GM13977 (cell line): ENCODE measurements at regions not wholly inside any gene's neighbourhood (a gene's known extent, or its start where the extent isn't known, plus 50 kb on each side); places are given as distances from the start of the nearest gene placed in this dataset.
"Not testable (repeated sequence)": the region's sequence is repeated elsewhere in the genome, so short reads cannot be mapped to it uniquely, and the experiment has no call there.

Source experiments
- DNase-seq: peaks from one replicate; pipeline ENCODE4 v3.0.0; 2012; ENCODE audit warnings: low spot score
- CTCF ChIP-seq: IDR thresholded peaks from 2 replicates; pipeline ENCODE4 v1.5.1; 2012; ENCODE audit warnings: mild to moderate bottlenecking, control low read depth; ENCODE audit not compliant: insufficient read depth; ENCODE audit errors: extremely low read depth, missing control alignments
- in situ Hi-C: fragments of 300-500 bp; cut with MboI; formaldehyde crosslinking; loops from one replicate; pipeline ENCODE4 v1.12.0; 2022; ENCODE audit warnings: low sequenced_read_pairs, low pct_unique_long_range_greater_than_20kb, mixed read lengths, inconsistent platforms; ENCODE audit not compliant: unreplicated experiment

- TF ChIP-seq CTCF = no peak
- DNase-seq = no peak
- in situ Hi-C loops = no loop called here
Measured at GRCh38 chr11:104782377-104782754, 115.9 kb downstream of the CASP12 start.

- no peak for DNase-seq
- no peak for TF ChIP-seq CTCF
- in situ Hi-C loops = no loop called here
Measured at GRCh38 chr11:104781719-104782376, 116.4 kb downstream of the CASP12 start.

GRCh38 chr11:104781037-104781436 lies 117.2 kb downstream of the CASP12 start:
- in situ Hi-C loops = no loop called here
- no peak for TF ChIP-seq CTCF
- DNase-seq = no peak

GRCh38 chr11:104776501-104777170 lies 121.6 kb downstream of the CASP12 start:
- no peak for TF ChIP-seq CTCF
- in situ Hi-C loops = no loop called here
- DNase-seq = no peak

GRCh38 chr11:104774578-104774977 lies 123.7 kb downstream of the CASP12 start:
- TF ChIP-seq CTCF = no peak
- DNase-seq = no peak
- in situ Hi-C loops = no loop called here

- DNase-seq = no peak
- no peak for TF ChIP-seq CTCF
Measured at GRCh38 chr11:104772806-104773241, 125.4 kb downstream of the CASP12 start.

GRCh38 chr11:104771763-104772162 lies 126.5 kb downstream of the CASP12 start:
- TF ChIP-seq CTCF = no peak
- in situ Hi-C loops = no loop called here
- no peak for DNase-seq

More at GRCh38 chr11:104772806-104773241, 125.4 kb downstream of the CASP12 start:
- in situ Hi-C loops = no loop called here

GRCh38 chr11:104771046-104771445 lies 127.2 kb downstream of the CASP12 start:
- DNase-seq, in situ Hi-C loops: not testable (repeated sequence)
